Upper lobe of right lung (tissue), 1 donor: ENCODE measurements at regions not wholly inside any gene's neighbourhood (a gene's known extent, or its start where the extent isn't known, plus 50 kb on each side); places are given as distances from the start of the nearest gene placed in this dataset.
"Not testable (repeated sequence)": the region's sequence is repeated elsewhere in the genome, so short reads cannot be mapped to it uniquely, and the experiment has no call there.

Experiments
- ATAC-seq: fragments of 200-7000 bp; cut with Tn5 transposase; one replicate; pipeline ENCODE4 v1.9.1; 2020; ENCODE audit warnings: mild to moderate bottlenecking, moderate library complexity
- DNase-seq: peaks from one replicate; pipeline ENCODE4 v3.0.0-alpha.2; 2020
- H3K27ac ChIP-seq: fragments of 200-600 bp; one replicate; pipeline ENCODE4 v1.8.0; 2022
- H3K27me3 ChIP-seq: fragments of 200-600 bp; one replicate; pipeline ENCODE4 v1.8.0; 2022; ENCODE audit warnings: mild to moderate bottlenecking
- H3K36me3 ChIP-seq: fragments of 200-600 bp; one replicate; pipeline ENCODE4 v1.8.0; 2022
- H3K4me1 ChIP-seq: fragments of 200-600 bp; one replicate; pipeline ENCODE4 v1.8.0; 2022
- H3K4me3 ChIP-seq: fragments of 200-600 bp; one replicate; pipeline ENCODE4 v1.8.0; 2022; ENCODE audit warnings: mild to moderate bottlenecking
- H3K9me3 ChIP-seq: fragments of 200-600 bp; one replicate; pipeline ENCODE4 v1.8.0; 2022
- intact Hi-C: fragments of 100-400 bp; cut with DNase I; formaldehyde crosslinking; loops from one replicate; pipeline ENCODE4 v1.11.0; 2022
- TF ChIP-seq, protein P1 (sequence below): fragments of 200-600 bp; IDR thresholded peaks from one replicate; pipeline ENCODE4 v1.8.0; 2022; ENCODE audit warnings: antibody characterized with exemption
- donor health status: DM: no; HTN: yes; CAD: no; lungs with severe emphysema.

DNA sequence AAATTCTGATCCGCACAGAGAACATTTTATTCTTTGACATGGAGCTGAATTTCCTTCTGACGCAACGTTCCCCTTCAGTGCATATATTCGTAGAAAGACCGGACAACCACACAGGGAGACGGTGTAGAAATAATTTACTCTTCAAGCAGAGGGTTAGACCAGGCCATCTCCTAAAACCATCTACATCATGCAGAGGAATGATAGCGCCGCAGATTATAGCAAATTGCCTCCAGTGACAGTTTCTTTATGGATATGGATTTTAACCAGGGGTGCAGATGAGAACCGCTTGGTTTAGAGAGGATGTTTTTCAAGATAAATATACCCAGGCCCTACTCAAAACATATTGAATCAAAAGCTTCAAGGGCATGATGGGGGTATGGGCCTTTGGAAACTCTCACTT is 759.3 kb upstream of the AUTS2 start:
- Histone ChIP-seq H3K4me1 (no peaks in the 10 kb centered on the region), H3K4me3 (no peak overlapping the region), H3K27ac (no peak overlapping the region), H3K9me3 (no peaks in the 10 kb centered on the region), H3K27me3 (no peaks in the 10 kb centered on the region), H3K36me3 (no peaks in the 10 kb centered on the region)
- TF ChIP-seq, protein P1, sequence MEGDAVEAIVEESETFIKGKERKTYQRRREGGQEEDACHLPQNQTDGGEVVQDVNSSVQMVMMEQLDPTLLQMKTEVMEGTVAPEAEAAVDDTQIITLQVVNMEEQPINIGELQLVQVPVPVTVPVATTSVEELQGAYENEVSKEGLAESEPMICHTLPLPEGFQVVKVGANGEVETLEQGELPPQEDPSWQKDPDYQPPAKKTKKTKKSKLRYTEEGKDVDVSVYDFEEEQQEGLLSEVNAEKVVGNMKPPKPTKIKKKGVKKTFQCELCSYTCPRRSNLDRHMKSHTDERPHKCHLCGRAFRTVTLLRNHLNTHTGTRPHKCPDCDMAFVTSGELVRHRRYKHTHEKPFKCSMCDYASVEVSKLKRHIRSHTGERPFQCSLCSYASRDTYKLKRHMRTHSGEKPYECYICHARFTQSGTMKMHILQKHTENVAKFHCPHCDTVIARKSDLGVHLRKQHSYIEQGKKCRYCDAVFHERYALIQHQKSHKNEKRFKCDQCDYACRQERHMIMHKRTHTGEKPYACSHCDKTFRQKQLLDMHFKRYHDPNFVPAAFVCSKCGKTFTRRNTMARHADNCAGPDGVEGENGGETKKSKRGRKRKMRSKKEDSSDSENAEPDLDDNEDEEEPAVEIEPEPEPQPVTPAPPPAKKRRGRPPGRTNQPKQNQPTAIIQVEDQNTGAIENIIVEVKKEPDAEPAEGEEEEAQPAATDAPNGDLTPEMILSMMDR, result no peak
- ATAC-seq (no peak), DNase-seq (no peak)
- intact Hi-C loops, result no loop called here

DNA sequence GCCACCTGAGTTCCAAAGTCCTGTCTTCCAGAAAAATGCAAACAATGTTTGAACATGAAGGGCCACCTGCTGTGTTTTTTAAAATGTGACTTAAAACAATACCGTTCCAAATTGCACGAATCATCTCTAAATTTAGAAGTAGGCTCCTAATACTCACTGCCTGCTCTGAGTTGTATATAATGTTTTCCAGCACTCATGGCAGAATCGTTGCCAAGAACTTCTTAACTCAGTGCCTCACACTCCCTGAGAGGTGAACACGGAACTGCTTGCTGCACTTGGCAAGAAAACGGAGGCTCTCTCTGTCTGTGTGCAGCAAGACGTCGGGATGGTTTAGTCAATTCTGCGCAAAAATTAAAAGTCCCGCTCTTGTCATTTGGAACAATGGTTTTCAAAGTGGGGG is 757.3 kb upstream of the AUTS2 start:
- H3K4me1 ChIP-seq, result no peaks in the 10 kb centered on the region
- no peaks in the 10 kb centered on the region for H3K9me3 ChIP-seq
- no peaks in the 10 kb centered on the region for H3K27me3 ChIP-seq
- H3K4me3 ChIP-seq, result no peak overlapping the region
- intact Hi-C loops, result no loop called here
- DNase-seq (no peak), ATAC-seq (no peak)
- H3K27ac ChIP-seq, result no peak overlapping the region
- H3K36me3 ChIP-seq, result no peaks in the 10 kb centered on the region
- TF ChIP-seq, protein P1, result no peak

DNA sequence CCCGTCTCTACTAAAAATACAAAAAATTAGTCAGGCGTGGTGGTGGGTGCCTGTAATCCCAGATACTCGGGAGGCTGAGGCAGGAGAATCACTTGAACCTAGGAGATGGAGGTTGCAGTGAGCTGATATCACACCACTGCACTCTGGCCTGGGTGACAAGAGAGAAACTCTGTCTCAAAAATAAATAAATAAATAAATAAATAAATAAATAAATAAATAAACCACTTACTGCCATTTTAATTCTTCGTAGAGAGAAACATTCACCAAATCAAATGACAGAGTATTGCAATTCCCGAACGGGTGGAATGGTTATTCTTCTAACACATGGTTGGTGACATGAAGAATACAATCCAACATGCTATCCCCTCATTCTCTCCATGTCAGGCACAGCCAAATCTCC is 754.3 kb upstream of the AUTS2 start:
- H3K4me3 ChIP-seq, ATAC-seq, H3K4me1 ChIP-seq, intact Hi-C loops, H3K36me3 ChIP-seq, H3K9me3 ChIP-seq, H3K27me3 ChIP-seq, H3K27ac ChIP-seq, DNase-seq: not testable (repeated sequence)

DNA sequence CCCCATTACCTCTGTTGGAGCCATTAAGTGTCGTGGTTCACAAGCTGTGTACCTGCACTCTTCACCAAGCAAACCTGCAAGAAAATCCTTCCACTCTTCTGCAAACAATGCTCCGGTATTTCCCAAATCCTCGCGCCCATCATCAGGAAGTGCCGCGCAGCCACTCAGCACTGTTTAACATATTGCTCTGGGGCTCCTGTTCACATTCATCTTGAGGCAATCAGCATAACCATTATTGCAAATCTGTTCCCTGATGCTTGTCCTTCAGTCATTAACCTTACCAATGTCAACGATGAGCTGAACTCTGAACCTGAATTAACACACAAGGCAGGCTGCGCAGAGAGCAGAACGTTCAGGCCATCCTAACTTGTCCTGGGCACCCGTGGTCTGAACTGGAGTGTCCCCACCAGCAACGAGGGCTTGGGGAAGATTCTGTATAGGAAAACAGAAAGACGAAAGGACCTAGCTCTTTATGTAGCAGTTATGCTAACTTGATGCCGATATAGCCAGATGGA is 751.4 kb upstream of the AUTS2 start:
- Histone ChIP-seq H3K9me3 (no peaks in the 10 kb centered on the region), H3K27ac (no peak overlapping the region), H3K4me3 (no peak overlapping the region), H3K27me3 (no peaks in the 10 kb centered on the region), H3K4me1 (no peaks in the 10 kb centered on the region), H3K36me3 (no peaks in the 10 kb centered on the region)
- DNase-seq, result no peak
- intact Hi-C loops, result no loop called here
- TF ChIP-seq, protein P1, result no peak
- ATAC-seq, result no peak

DNA sequence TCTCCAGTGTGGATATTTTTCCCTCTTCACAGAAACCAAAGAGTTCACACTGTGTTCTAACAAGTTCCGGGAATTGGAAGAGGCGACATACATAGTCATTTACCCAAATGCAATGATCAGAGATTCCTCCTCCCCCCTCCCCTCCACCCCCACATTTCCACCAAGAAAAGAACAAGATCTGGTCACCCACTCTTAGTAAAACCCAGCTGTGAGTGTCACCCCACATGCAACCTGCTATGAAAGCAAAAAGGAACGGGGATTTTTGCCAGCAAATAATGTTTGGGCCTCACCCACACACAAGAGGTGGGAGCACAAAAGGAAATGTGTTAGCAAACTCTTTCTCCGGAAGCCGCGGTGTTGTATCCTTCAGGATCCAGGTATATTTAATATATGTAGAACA is 745.0 kb upstream of the AUTS2 start:
- TF ChIP-seq, protein P1, result no peak
- Histone ChIP-seq H3K27ac (no peak overlapping the region), H3K36me3 (no peaks in the 10 kb centered on the region), H3K27me3 (no peaks in the 10 kb centered on the region), H3K4me1 (no peaks in the 10 kb centered on the region), H3K9me3 (no peaks in the 10 kb centered on the region), H3K4me3 (no peak overlapping the region)
- DNase-seq (no peak), ATAC-seq (no peak)
- intact Hi-C loops, result no loop called here

DNA sequence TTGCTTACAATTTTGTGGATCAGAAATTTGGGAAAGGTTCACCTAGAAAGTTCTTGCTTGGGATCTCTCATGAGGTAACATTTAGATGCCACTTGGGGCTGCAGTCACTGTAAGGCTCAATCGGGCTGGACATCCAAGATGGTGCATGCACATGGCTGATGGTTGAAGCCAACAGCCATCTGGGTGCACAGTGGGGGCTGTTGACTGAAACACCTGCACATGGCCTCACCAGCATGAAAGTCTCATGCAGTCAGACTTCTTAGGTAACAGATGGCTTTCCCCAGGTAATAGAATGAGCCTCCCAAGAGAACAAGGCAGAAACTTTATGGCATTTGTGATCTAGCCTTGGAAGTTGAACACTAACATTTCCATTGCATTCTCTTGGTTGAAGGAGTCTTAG is 740.7 kb upstream of the AUTS2 start:
- intact Hi-C loops, result no loop called here
- no peaks in the 10 kb centered on the region for H3K36me3 ChIP-seq
- no peak for ATAC-seq

More for the DNA sequence above, 740.7 kb upstream of the AUTS2 start:
- Histone ChIP-seq H3K27me3 (no peaks in the 10 kb centered on the region), H3K27ac (no peak overlapping the region), H3K4me3 (no peak overlapping the region), H3K4me1 (no peaks in the 10 kb centered on the region), H3K9me3 (no peaks in the 10 kb centered on the region)
- TF ChIP-seq, protein P1, result no peak
- no peak for DNase-seq
